Fibroblast of lung (primary cell): ENCODE measurements at regions not wholly inside any gene's neighbourhood (a gene's known extent, or its start where the extent isn't known, plus 50 kb on each side); places are given as distances from the start of the nearest gene placed in this dataset.

ENCODE experiments used
- DNase-seq, 2 donors: peaks; one replicate each; pipeline versions ENCODE4 v3.0.0 to v3.0.0-alpha.2; 2010; ENCODE audit warnings: low read depth in 2 of 2
- H2AFZ ChIP-seq: 2 replicates; pipeline ENCODE4 v1.5.1; 2012; ENCODE audit warnings: low read length, control low read depth, inconsistent platforms
- H3K27ac ChIP-seq: 2 replicates; pipeline ENCODE4 v1.5.1; 2011; ENCODE audit warnings: low read length, control low read depth; ENCODE audit not compliant: insufficient read depth
- H3K27me3 ChIP-seq: 2 replicates; pipeline ENCODE4 v1.5.1; 2011; ENCODE audit warnings: mild to moderate bottlenecking, low read length; ENCODE audit not compliant: control insufficient read depth, insufficient read depth
- H3K36me3 ChIP-seq: 2 replicates; pipeline ENCODE4 v1.5.1; 2011; ENCODE audit warnings: low read length; ENCODE audit not compliant: control insufficient read depth, insufficient read depth
- H3K4me1 ChIP-seq: 2 replicates; pipeline ENCODE4 v1.5.1; 2011; ENCODE audit warnings: low read length; ENCODE audit not compliant: control insufficient read depth, insufficient read depth; ENCODE audit errors: extremely low read depth
- H3K4me2 ChIP-seq: 2 replicates; pipeline ENCODE4 v1.5.1; 2011; ENCODE audit warnings: low read length, control low read depth; ENCODE audit not compliant: insufficient read depth; ENCODE audit errors: extremely low read depth
- H3K4me3 ChIP-seq, 4 experiments: fragments of 200-600 bp in 1 of 4; sonication (generic) in 1 of 4; replicated peaks in 1 of 4; 2 replicates each; pipeline ENCODE4 v1.5.1; 2011 to 2016; ENCODE audit warnings: low read length in 4 of 4, low read depth in 3 of 4, mild to moderate bottlenecking in 3 of 4, control low read depth in 2 of 4, inconsistent platforms in 1 of 4, mixed read lengths in 1 of 4; ENCODE audit not compliant: insufficient read depth in 1 of 4; ENCODE audit errors: control extremely low read depth in 1 of 4
- H3K79me2 ChIP-seq: 2 replicates; pipeline ENCODE4 v1.5.1; 2012; ENCODE audit warnings: mild to moderate bottlenecking, low read length, inconsistent platforms; ENCODE audit not compliant: control insufficient read depth, insufficient read depth
- H3K9ac ChIP-seq: 2 replicates; pipeline ENCODE4 v1.5.1; 2011; ENCODE audit warnings: mild to moderate bottlenecking, low read length, control low read depth; ENCODE audit not compliant: insufficient read depth
- H3K9me3 ChIP-seq: 2 replicates; pipeline ENCODE4 v1.5.1; 2012; ENCODE audit warnings: low read depth, low read length; ENCODE audit not compliant: control insufficient read depth, insufficient read depth
- H4K20me1 ChIP-seq: 2 replicates; pipeline ENCODE4 v1.5.1; 2011; ENCODE audit warnings: low read length; ENCODE audit not compliant: control insufficient read depth, insufficient read depth; ENCODE audit errors: extremely low read depth
- EZH2 ChIP-seq: IDR thresholded peaks from 2 replicates; pipeline ENCODE4 v1.5.1; 2012; ENCODE audit warnings: low read length, control low read depth, mild to moderate bottlenecking; ENCODE audit errors: missing control alignments
- TF ChIP-seq, protein P1 (sequence below), 2 donors: IDR thresholded peaks in 1 of 2; conservative IDR thresholded peaks in 1 of 2; 1 replicate in 1 of 2; 2 replicates in 1 of 2; pipeline ENCODE4 v1.5.1; 2011 to 2012; ENCODE audit warnings: low read length in 2 of 2, control low read depth in 1 of 2, inconsistent platforms in 1 of 2, low read depth in 1 of 2, mild to moderate bottlenecking in 1 of 2

DNA sequence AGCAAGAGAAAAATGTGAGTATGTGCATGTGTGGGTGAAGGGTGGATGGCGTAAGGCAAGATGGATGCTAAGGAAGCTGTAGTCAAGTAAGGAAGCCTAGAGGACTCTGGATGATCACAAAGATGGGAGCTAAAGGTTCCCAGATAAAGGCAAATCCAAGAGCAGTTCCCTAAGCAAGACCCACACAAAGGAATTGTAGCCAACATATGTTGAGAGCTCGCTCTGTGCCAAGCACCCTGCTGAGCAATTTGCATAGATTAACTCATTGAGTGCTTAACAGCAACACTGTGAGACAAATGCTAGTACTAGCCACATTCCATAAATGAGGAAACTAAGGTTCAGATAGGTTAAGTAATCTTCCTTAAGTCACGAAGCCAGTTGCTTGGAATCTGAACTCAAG, 132.6 kb downstream of the C1D start:
- H3K4me1 ChIP-seq: no peaks in the 10 kb centered on the region
- H3K36me3 ChIP-seq: no peaks in the 10 kb centered on the region
- no peaks in the 10 kb centered on the region for H3K27me3 ChIP-seq
- no peak overlapping the region for H2AFZ ChIP-seq
- no peaks in the 10 kb centered on the region for H4K20me1 ChIP-seq
- H3K4me3 ChIP-seq: no peak overlapping the region
- H3K9me3 ChIP-seq: no peaks in the 10 kb centered on the region
- no peak for DNase-seq
- H3K27ac ChIP-seq: no peak overlapping the region
- TF ChIP-seq, protein P1, sequence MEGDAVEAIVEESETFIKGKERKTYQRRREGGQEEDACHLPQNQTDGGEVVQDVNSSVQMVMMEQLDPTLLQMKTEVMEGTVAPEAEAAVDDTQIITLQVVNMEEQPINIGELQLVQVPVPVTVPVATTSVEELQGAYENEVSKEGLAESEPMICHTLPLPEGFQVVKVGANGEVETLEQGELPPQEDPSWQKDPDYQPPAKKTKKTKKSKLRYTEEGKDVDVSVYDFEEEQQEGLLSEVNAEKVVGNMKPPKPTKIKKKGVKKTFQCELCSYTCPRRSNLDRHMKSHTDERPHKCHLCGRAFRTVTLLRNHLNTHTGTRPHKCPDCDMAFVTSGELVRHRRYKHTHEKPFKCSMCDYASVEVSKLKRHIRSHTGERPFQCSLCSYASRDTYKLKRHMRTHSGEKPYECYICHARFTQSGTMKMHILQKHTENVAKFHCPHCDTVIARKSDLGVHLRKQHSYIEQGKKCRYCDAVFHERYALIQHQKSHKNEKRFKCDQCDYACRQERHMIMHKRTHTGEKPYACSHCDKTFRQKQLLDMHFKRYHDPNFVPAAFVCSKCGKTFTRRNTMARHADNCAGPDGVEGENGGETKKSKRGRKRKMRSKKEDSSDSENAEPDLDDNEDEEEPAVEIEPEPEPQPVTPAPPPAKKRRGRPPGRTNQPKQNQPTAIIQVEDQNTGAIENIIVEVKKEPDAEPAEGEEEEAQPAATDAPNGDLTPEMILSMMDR (conservative IDR thresholded peaks at IDR 0.05 in 1 of 2, IDR thresholded peaks at IDR 0.05 in 1 of 2; ENCODE audit: low read depth in 1 of 2, low read length in 2 of 2): no peak
- no peak for TF ChIP-seq EZH2
- H3K4me2 ChIP-seq: no peak overlapping the region
- no peaks in the 10 kb centered on the region for H3K79me2 ChIP-seq
- no peak overlapping the region for H3K9ac ChIP-seq

DNA sequence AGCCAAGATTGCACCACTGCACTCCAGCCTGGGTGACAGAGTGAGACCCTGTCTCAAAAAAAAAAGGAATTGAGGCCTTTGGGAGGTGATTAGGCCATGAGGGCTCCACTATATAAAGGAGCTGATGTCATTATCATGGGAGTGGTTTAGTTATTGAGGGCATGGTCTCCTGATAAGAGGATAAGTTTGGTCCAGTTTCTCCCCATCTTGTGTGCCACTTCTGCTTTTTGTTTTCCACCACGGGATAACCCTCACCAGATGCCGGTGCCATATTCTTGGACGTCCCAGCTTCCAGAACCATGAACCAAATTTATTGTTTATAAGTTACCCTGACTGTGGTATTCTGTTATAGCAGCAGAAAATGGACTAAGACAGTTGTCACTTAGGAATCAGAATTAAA, 125.8 kb downstream of the C1D start:
- H3K9me3 ChIP-seq: no peaks in the 10 kb centered on the region
- H3K9ac ChIP-seq: no peak overlapping the region
- DNase-seq: no peak
- no peak overlapping the region for H3K4me3 ChIP-seq
- no peak for TF ChIP-seq EZH2
- TF ChIP-seq, protein P1 (conservative IDR thresholded peaks at IDR 0.05 in 1 of 2, IDR thresholded peaks at IDR 0.05 in 1 of 2; ENCODE audit: low read depth in 1 of 2, low read length in 2 of 2): no peak
- no peaks in the 10 kb centered on the region for H4K20me1 ChIP-seq
- H3K36me3 ChIP-seq: no peaks in the 10 kb centered on the region
- H3K27ac ChIP-seq: no peak overlapping the region
- no peak overlapping the region for H2AFZ ChIP-seq
- no peak overlapping the region for H3K4me2 ChIP-seq
- no peaks in the 10 kb centered on the region for H3K79me2 ChIP-seq
- no peaks in the 10 kb centered on the region for H3K27me3 ChIP-seq
- H3K4me1 ChIP-seq: no peaks in the 10 kb centered on the region

DNA sequence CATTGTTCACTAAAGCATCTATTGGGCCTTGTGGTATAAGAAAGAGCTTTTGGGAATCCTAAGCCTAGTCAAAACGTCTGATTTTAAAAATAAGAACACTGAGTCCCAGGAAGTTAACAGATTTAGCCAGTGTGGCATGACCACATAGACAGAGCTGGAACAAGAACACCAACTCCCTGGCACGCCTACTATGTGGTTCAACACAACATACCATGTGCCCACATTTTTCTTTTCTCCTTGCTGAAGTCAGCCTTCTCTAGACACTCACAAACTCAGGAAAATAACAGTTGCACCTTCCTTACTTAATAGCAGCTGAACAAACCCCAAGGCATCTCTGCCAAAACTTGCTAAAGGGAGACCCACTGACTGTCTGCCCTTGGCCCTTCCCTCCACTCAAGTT, 124.8 kb downstream of the C1D start:
- no peak overlapping the region for H3K9ac ChIP-seq
- no peak overlapping the region for H3K27ac ChIP-seq

More for the DNA sequence above, 124.8 kb downstream of the C1D start:
- Histone ChIP-seq H3K27me3 (no peaks in the 10 kb centered on the region), H4K20me1 (no peaks in the 10 kb centered on the region), H3K4me3 (no peak overlapping the region), H3K36me3 (no peaks in the 10 kb centered on the region), H2AFZ (no peak overlapping the region), H3K4me2 (no peak overlapping the region), H3K79me2 (no peaks in the 10 kb centered on the region), H3K4me1 (no peaks in the 10 kb centered on the region), H3K9me3 (no peaks in the 10 kb centered on the region)
- no peak for DNase-seq
- TF ChIP-seq, protein P1 (conservative IDR thresholded peaks at IDR 0.05 in 1 of 2, IDR thresholded peaks at IDR 0.05 in 1 of 2; ENCODE audit: low read depth in 1 of 2, low read length in 2 of 2): no peak
- TF ChIP-seq EZH2: no peak
